A549 (cell line): ENCODE measurements at regions not wholly inside any gene's neighbourhood (a gene's known extent, or its start where the extent isn't known, plus 50 kb on each side); places are given as distances from the start of the nearest gene placed in this dataset.

Experiments
- ATAC-seq, 2 experiments: fragments of 200-7000 bp in 1 of 2; fragments of >200 bp in 1 of 2; cut with Nextera tagmentation in 1 of 2; cut with Tn5 transposase in 1 of 2; 3 replicates each; pipeline versions ENCODE4 v1.8.0 to v1.9.1; 2018 to 2020; ENCODE audit warnings: mild to moderate bottlenecking in 1 of 2, moderate library complexity in 1 of 2
- CTCF ChIA-PET: fragments of 300-600 bp; sonication (Branson Sonifier 250); formaldehyde crosslinking; extraction: SDS; loops from one replicate; lab custom pipeline; 2021; ENCODE audit warnings: antibody characterized with exemption, inconsistent platforms; lab: Yijun Ruan, JAX
- POLR2A ChIA-PET: fragments of 350-600 bp; formaldehyde crosslinking; extraction: SDS; loops from one replicate; lab custom pipeline; 2021; ENCODE audit warnings: antibody characterized with exemption, inconsistent platforms; lab: Yijun Ruan, JAX
- DNase-seq, 2 experiments: peaks; one replicate each; pipeline versions ENCODE4 v3.0.0 to v3.0.0-alpha.2; 2011 to 2016; ENCODE audit warnings: low read depth in 1 of 2, low spot score in 1 of 2
- FAIRE-seq: peaks from 2 replicates; lab custom pipeline; 2011; peaks lifted over from hg19 to GRCh38; lab: Jason Lieb, UNC
- H3K27ac ChIP-seq, 2 experiments: fragments of >200 bp; sonication (Bioruptor Twin); formaldehyde crosslinking; 3 replicates each; pipeline ENCODE4 v1.5.1; 2016 to 2017
- H3K4me1 ChIP-seq: fragments of >200 bp; sonication (Bioruptor Twin); formaldehyde crosslinking; 3 replicates; pipeline ENCODE4 v1.6.1; 2016
- H3K4me2 ChIP-seq: fragments of >200 bp; sonication (Bioruptor Twin); formaldehyde crosslinking; 3 replicates; pipeline ENCODE4 v1.6.1; 2016
- H3K4me3 ChIP-seq: fragments of >200 bp; sonication (Bioruptor Twin); formaldehyde crosslinking; 3 replicates; pipeline ENCODE4 v1.5.1; 2016
- H3K9me3 ChIP-seq: fragments of >200 bp; sonication (Bioruptor Twin); formaldehyde crosslinking; 3 replicates; pipeline ENCODE4 v1.6.1; 2016
- BHLHE40 ChIP-seq: IDR thresholded peaks from 2 replicates; pipeline ENCODE4 v1.6.1; 2012; ENCODE audit warnings: low read depth, low read length, inconsistent platforms
- CBX8 ChIP-seq: fragments of 200-600 bp; sonication (generic); IDR thresholded peaks from 2 replicates; pipeline ENCODE4 v1.6.1; 2016
- CHD2 ChIP-seq: fragments of 150-350 bp; IDR thresholded peaks from 2 replicates; pipeline ENCODE4 v1.6.1; 2014; ENCODE audit warnings: low read length; ENCODE audit not compliant: partially characterized antibody
- CHD4 ChIP-seq: fragments of 200-600 bp; sonication (generic); IDR thresholded peaks from 2 replicates; pipeline ENCODE4 v1.6.1; 2016; ENCODE audit warnings: antibody characterized with exemption, mild to moderate bottlenecking, borderline replicate concordance
- EHF ChIP-seq: fragments of 250-450 bp; sonication (Bioruptor Pico); IDR thresholded peaks from 2 replicates; pipeline ENCODE4 v1.5.0; 2020; ENCODE audit warnings: mild to moderate bottlenecking
- EHMT2 ChIP-seq: fragments of 200-600 bp; sonication (generic); IDR thresholded peaks from 2 replicates; pipeline ENCODE4 v1.6.1; 2016; ENCODE audit warnings: antibody characterized with exemption, low read depth, mild to moderate bottlenecking, moderate library complexity
- FOSL2 ChIP-seq, 2 experiments: fragments of 450-650 bp in 1 of 2; fragments of >200 bp in 1 of 2; sonication (Bioruptor Twin) in 1 of 2; formaldehyde crosslinking; IDR thresholded peaks; 2 replicates each; pipeline versions ENCODE4 v1.5.0 to v1.6.1; 2016 to 2020; ENCODE audit warnings: mild to moderate bottlenecking in 1 of 2, moderate library complexity in 1 of 2
- FOXS1 ChIP-seq: fragments of 250-450 bp; sonication (Bioruptor Pico); IDR thresholded peaks from 2 replicates; pipeline ENCODE4 v1.5.0; 2020; ENCODE audit warnings: mild to moderate bottlenecking, moderate library complexity
- HDAC2 ChIP-seq: fragments of 200-600 bp; sonication (generic); IDR thresholded peaks from 2 replicates; pipeline ENCODE4 v1.6.1; 2016
- JUN ChIP-seq, 2 experiments: fragments of >200 bp; sonication (Bioruptor Twin); formaldehyde crosslinking; IDR thresholded peaks; 2 replicates in 1 of 2; 3 replicates in 1 of 2; pipeline ENCODE4 v1.6.1; 2016 to 2017
- MAFK ChIP-seq: fragments of 450-650 bp; IDR thresholded peaks from 2 replicates; pipeline ENCODE4 v1.6.1; 2014; ENCODE audit not compliant: partially characterized antibody
- PHF8 ChIP-seq: fragments of 200-600 bp; sonication (generic); IDR thresholded peaks from 2 replicates; pipeline ENCODE4 v1.6.1; 2016; ENCODE audit warnings: low read depth, mild to moderate bottlenecking, antibody characterized with exemption, moderate library complexity, borderline replicate concordance
- POLR2A ChIP-seq: IDR thresholded peaks from 2 replicates; pipeline ENCODE4 v1.6.1; 2012; ENCODE audit warnings: mild to moderate bottlenecking, low read length
- POLR2AphosphoS2 ChIP-seq: conservative IDR thresholded peaks from 2 replicates; pipeline ENCODE4 v1.6.1; 2012; ENCODE audit warnings: low read length, improper control_type of control experiment, inconsistent platforms
- RAD21 ChIP-seq, 2 experiments: fragments of >200 bp in 1 of 2; sonication (Bioruptor Twin) in 1 of 2; formaldehyde crosslinking in 1 of 2; IDR thresholded peaks in 1 of 2; conservative IDR thresholded peaks in 1 of 2; 2 replicates in 1 of 2; 3 replicates in 1 of 2; pipeline ENCODE4 v1.6.1; 2012 to 2018; ENCODE audit warnings: inconsistent platforms in 1 of 2
- RCOR1 ChIP-seq: fragments of 150-350 bp; IDR thresholded peaks from 2 replicates; pipeline ENCODE4 v1.6.1; 2014; ENCODE audit warnings: antibody characterized with exemption, low read length, low read depth
- RNF2 ChIP-seq: fragments of 200-600 bp; sonication (generic); IDR thresholded peaks from 2 replicates; pipeline ENCODE4 v1.6.1; 2016; ENCODE audit warnings: low read depth, mild to moderate bottlenecking, antibody characterized with exemption, moderate library complexity, borderline replicate concordance
- SMC3 ChIP-seq: fragments of >200 bp; sonication (Bioruptor Twin); formaldehyde crosslinking; IDR thresholded peaks from 3 replicates; pipeline ENCODE4 v1.6.1; 2018; ENCODE audit warnings: inconsistent platforms
- ZNF302 ChIP-seq: fragments of 250-450 bp; sonication (Bioruptor Pico); IDR thresholded peaks from 2 replicates; pipeline ENCODE4 v1.9.0; 2021; ENCODE audit warnings: inconsistent platforms, mild to moderate bottlenecking, moderate library complexity
- WGBS: methylation state at CpG from one replicate; pipeline ENCODE4 v1.1.6; 2017; ENCODE audit errors: missing lambda C conversion rate; 5-methylcytosine and 5-hydroxymethylcytosine counted together
- TF ChIP-seq, protein P1 (sequence below): fragments of >200 bp; sonication (Bioruptor Twin); formaldehyde crosslinking; IDR thresholded peaks from 2 replicates; pipeline ENCODE4 v1.6.1; 2016
- TF ChIP-seq, protein P2 (sequence below): fragments of 250-450 bp; sonication (Bioruptor Pico); IDR thresholded peaks from 2 replicates; pipeline ENCODE4 v1.5.0; 2021; ENCODE audit warnings: mild to moderate bottlenecking, moderate library complexity, borderline replicate concordance
- TF ChIP-seq, protein P3 (sequence below): fragments of >200 bp; sonication (Bioruptor Twin); formaldehyde crosslinking; IDR thresholded peaks from 3 replicates; pipeline ENCODE4 v1.5.1; 2016
- TF ChIP-seq, protein P4 (sequence below): fragments of 250-450 bp; sonication (Bioruptor Pico); IDR thresholded peaks from 2 replicates; pipeline ENCODE4 v1.5.0; 2020; ENCODE audit warnings: low read depth, mild to moderate bottlenecking, moderate library complexity

DNA sequence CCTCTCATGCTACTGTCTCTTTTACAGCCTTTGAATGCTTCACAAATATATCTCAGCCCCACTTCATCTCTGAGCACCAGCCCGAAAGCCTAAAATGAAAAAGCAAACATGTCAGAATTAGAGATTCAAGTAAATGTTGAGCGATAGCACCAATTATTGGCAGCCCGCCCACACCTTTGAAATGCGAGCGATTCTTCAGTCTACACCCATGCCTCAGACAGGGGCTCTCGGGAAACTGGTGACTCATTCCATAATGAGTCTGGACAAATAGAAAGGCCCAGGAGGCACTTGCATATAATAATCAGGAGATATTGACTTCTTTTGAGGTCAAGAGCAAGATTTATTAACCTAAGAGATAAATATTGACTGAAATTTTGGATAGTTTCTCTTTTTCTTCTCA lies 487.3 kb upstream of the PTBP2 start:
- H3K4me2 ChIP-seq, result peak overlapping the region; percentile 55
- CTCF ChIA-PET, result no interaction called here
- peaks cover 8% of the 10 kb centered on the region; the same call in 2 of the 3 replicates for H3K4me1 ChIP-seq
- no peak overlapping the region for H3K4me3 ChIP-seq
- H3K27ac ChIP-seq, result no peak overlapping the region
- H3K9me3 ChIP-seq, result no peaks in the 10 kb centered on the region
- TF ChIP-seq, protein P1, sequence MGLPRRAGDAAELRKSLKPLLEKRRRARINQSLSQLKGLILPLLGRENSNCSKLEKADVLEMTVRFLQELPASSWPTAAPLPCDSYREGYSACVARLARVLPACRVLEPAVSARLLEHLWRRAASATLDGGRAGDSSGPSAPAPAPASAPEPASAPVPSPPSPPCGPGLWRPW, result no peak
- TF ChIP-seq EHF (CRISPR knock-in tag) (no peak), EHMT2 (no peak), FOSL2 (IDR thresholded peaks at IDR 0.05) (0 out of 2 replicates have a peak, but pooled peaks have one; percentile 7), FOSL2 (CRISPR knock-in tag; IDR thresholded peaks at IDR 0.05) (peak; percentile 29)
- TF ChIP-seq, all 56 proteins: peak for 1
- FAIRE-seq (no peak), ATAC-seq (peak; percentile 56 to 66; a peak in 4 of 6 replicates), DNase-seq (peak; percentile 0 to 23)
- POLR2A ChIA-PET, result no interaction called here
- 7% methylated on average over 6 of the region's 6 CpGs for WGBS

DNA sequence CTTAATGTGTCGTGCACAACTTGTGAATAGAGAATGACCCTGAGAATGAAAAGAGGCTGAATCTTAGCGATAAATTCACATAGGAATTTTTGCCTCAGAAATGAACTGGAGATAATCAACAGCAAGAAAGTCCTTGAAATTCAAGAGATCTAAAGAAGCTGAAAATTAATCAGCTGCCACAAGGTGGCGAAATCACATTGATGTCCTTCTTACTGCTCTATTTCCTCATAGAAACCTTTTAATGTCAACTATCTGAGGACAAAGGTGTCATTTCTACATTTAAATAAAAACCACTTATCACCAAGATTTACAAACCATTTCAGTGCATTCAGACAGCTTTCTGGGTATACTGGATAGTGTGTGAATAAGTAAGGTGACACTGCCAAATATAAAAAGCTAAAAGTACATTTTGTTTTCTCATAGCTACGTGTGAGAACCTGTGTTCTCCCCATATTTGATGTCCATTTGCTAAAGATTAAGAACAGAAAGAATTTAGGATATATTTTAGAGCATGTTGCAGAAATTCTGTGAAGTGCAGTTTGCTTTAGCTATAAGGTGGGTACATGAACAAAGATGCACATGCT lies 485.3 kb upstream of the PTBP2 start:
- 19% methylated on average over 4 of the region's 4 CpGs for WGBS
- H3K4me1 ChIP-seq, result peaks cover 8% of the 10 kb centered on the region; the same call in 2 of the 3 replicates
- ChIA-PET POLR2A (no interaction called here), CTCF (interaction anchor here (0.6 to 1.4 kb wide), 7 partner anchors 9 to 1815 kb away, joined by 3 to 7 read pairs (median 3); no protein-coding TSS in a partner anchor)
- TF ChIP-seq, protein P2, sequence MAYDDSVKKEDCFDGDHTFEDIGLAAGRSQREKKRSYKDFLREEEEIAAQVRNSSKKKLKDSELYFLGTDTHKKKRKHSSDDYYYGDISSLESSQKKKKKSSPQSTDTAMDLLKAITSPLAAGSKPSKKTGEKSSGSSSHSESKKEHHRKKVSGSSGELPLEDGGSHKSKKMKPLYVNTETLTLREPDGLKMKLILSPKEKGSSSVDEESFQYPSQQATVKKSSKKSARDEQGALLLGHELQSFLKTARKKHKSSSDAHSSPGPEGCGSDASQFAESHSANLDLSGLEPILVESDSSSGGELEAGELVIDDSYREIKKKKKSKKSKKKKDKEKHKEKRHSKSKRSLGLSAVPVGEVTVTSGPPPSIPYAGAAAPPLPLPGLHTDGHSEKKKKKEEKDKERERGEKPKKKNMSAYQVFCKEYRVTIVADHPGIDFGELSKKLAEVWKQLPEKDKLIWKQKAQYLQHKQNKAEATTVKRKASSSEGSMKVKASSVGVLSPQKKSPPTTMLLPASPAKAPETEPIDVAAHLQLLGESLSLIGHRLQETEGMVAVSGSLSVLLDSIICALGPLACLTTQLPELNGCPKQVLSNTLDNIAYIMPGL (CRISPR knock-in tag), result no peak
- TF ChIP-seq, protein P3, sequence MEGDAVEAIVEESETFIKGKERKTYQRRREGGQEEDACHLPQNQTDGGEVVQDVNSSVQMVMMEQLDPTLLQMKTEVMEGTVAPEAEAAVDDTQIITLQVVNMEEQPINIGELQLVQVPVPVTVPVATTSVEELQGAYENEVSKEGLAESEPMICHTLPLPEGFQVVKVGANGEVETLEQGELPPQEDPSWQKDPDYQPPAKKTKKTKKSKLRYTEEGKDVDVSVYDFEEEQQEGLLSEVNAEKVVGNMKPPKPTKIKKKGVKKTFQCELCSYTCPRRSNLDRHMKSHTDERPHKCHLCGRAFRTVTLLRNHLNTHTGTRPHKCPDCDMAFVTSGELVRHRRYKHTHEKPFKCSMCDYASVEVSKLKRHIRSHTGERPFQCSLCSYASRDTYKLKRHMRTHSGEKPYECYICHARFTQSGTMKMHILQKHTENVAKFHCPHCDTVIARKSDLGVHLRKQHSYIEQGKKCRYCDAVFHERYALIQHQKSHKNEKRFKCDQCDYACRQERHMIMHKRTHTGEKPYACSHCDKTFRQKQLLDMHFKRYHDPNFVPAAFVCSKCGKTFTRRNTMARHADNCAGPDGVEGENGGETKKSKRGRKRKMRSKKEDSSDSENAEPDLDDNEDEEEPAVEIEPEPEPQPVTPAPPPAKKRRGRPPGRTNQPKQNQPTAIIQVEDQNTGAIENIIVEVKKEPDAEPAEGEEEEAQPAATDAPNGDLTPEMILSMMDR, result peak; percentile 53
- TF ChIP-seq SMC3 (peak; percentile 60), RAD21 (conservative IDR thresholded peaks at IDR 0.05 in 1 of 2, IDR thresholded peaks at IDR 0.05 in 1 of 2) (peak; percentile 58 to 61)
- no peaks in the 10 kb centered on the region for H3K9me3 ChIP-seq
- no peak overlapping the region for H3K4me2 ChIP-seq
- no peak overlapping the region for H3K27ac ChIP-seq
- ATAC-seq, result peak in 1 of 2 experiments; percentile 47; a peak in 1 of 6 replicates
- no peak overlapping the region for H3K4me3 ChIP-seq
- DNase-seq, result peak; percentile 2 to 51
- no peak for FAIRE-seq

DNA sequence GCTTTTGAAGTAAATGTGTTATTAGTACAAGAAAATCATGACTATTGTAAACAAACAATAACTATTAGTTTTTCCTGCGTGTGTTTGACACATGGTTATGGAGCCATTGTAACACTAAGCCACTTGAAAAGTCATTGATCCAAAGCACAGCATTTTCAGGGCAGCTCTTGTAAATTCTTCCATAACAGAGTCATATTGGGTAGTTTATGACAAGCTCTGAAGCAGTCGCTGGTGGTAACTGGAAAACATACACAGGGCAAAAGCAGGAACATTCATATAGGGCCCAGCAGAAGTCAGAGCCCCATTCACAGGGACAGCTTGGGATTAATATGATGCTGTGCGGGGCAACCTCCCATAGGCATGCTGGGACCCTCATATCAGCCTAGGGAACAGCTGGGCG lies 483.2 kb upstream of the PTBP2 start:
- CTCF ChIA-PET, result no interaction called here
- 54% methylated on average over 4 of the region's 4 CpGs for WGBS
- DNase-seq (no peak), ATAC-seq (no peak), FAIRE-seq (no peak)
- Histone ChIP-seq H3K4me2 (no peak overlapping the region), H3K4me3 (no peak overlapping the region), H3K27ac (no peak overlapping the region)
- TF ChIP-seq MAFK (no peak), HDAC2 (no peak), RAD21 (conservative IDR thresholded peaks at IDR 0.05 in 1 of 2, IDR thresholded peaks at IDR 0.05 in 1 of 2) (no peak), RNF2 (no peak), RCOR1 (no peak)
- TF ChIP-seq, all 56 proteins: peak for 0
- Histone ChIP-seq H3K9me3 (no peaks in the 10 kb centered on the region), H3K4me1 (peaks cover 8% of the 10 kb centered on the region; the same call in 2 of the 3 replicates)
- POLR2A ChIA-PET, result no interaction called here

DNA sequence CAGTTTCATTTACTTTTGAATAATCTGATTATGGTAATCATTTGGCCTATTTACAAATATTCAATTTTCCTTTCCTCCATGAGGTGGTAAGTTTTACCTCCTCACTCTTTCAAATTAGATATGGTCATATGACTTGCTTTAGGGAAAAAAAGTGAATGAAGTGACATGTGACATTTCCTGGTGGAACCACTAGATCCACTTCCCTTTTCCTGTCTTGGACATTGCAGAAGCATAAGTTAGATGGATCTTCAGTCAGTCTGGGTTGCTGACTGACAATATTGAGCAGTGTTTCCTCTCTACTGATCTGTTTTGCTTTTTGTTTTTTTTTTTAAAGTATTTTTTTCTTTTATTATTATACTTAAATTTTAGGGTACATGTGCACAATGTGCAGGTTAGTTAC lies 481.1 kb upstream of the PTBP2 start:
- no peak overlapping the region for H3K4me2 ChIP-seq
- ChIA-PET POLR2A (no interaction called here), CTCF (no interaction called here)
- FAIRE-seq (no peak), ATAC-seq (no peak), DNase-seq (no peak)
- H3K4me1 ChIP-seq, result no peaks in the 10 kb centered on the region
- H3K9me3 ChIP-seq, result no peaks in the 10 kb centered on the region
- no peak overlapping the region for H3K4me3 ChIP-seq
- no peak overlapping the region for H3K27ac ChIP-seq
- TF ChIP-seq BHLHE40 (no peak), CBX8 (no peak), PHF8 (no peak), POLR2AphosphoS2 (no peak), CHD2 (no peak), CHD4 (no peak), ZNF302 (no peak), POLR2A (no peak), MAFK (no peak), JUN (IDR thresholded peaks at IDR 0.05) (no peak), FOXS1 (no peak)
- TF ChIP-seq, protein P3, result no peak
- TF ChIP-seq, protein P4, sequence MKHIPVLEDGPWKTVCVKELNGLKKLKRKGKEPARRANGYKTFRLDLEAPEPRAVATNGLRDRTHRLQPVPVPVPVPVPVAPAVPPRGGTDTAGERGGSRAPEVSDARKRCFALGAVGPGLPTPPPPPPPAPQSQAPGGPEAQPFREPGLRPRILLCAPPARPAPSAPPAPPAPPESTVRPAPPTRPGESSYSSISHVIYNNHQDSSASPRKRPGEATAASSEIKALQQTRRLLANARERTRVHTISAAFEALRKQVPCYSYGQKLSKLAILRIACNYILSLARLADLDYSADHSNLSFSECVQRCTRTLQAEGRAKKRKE (CRISPR knock-in tag), result no peak
